NCI-H1417 treated with DMSO at 0.1 percent for 48 hours (cell line): ENCODE measurements at regions not wholly inside any gene's neighbourhood (a gene's known extent, or its start where the extent isn't known, plus 50 kb on each side); places are given as distances from the start of the nearest gene placed in this dataset.
A peak's percentile ranks its signal among the peaks of the same experiment; 100 is the strongest.
"Not testable (repeated sequence)": the region's sequence is repeated elsewhere in the genome, so short reads cannot be mapped to it uniquely, and the experiment has no call there.

Experiments used
- DNase-seq: peaks from one replicate; lab custom pipeline; 2025; lab: John Stamatoyannopoulos, UW

DNA sequence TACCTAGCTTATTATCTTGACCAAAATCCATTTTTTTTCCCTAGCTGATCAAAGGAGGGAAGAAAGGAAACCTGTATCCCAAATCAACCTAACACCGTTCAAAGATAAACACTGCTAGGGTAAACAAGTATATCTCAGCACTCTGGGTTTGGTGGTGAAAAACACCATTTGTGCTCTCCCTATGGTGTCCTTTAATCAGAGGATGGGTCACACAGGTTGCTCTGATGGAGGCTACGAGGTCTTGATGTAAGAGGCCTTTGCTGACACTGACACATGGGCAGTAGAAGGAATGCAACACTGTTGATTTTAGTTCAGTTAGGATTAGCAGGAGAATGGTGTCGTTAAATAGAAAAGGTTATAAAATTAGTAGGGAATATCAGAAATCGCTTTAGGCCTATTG is 179.3 kb downstream of the HDGFL1 start:
- no peak for DNase-seq

- DNase-seq: no peak
Measured at GRCh38 chr6:22749696-22750095, 180.3 kb downstream of the HDGFL1 start.

DNA sequence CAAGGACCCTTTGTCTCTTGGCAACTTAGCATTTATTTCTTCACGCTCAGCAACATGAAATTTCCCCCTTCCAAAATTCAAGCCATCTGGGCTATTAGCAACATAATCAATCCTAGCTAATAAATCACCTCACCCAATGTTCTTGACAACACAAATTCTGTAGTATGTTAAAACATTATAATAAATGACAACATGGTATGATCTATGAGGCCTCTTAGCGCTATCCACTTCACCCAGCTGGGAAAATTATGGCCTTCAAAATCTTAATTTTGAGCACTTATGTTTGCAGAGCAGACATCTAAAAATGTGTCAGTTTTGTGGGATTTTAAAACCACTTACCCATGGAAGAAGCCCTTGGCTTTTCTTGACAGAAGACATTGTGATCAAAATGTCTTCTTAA is 181.9 kb downstream of the HDGFL1 start:
- DNase-seq: peak; percentile 86

DNA sequence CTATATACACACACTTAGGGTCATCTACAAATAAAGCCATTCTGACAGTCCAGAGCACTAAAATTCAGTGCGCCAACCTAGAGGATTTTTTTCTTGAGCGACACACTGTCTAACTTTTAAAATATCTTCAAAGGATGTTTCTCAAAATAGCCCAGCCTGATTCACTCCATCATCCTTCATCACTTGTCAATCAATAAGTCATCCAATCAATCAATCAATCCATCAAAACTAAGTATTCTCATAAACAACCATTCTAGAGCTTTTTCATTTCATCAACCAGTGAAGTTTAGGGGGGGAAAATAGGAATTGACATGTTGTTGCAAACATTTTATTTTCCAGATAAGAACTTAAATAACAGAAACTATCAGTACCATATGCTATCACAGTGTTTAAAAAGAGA is 183.2 kb downstream of the HDGFL1 start:
- no peak for DNase-seq

- DNase-seq: no peak
Measured at GRCh38 chr6:22754061-22754460, 184.7 kb downstream of the HDGFL1 start.

- DNase-seq: no peak
Measured at GRCh38 chr6:22755605-22756004, 186.2 kb downstream of the HDGFL1 start.

- no peak for DNase-seq
Measured at GRCh38 chr6:22756365-22756764, 187.0 kb downstream of the HDGFL1 start.

DNA sequence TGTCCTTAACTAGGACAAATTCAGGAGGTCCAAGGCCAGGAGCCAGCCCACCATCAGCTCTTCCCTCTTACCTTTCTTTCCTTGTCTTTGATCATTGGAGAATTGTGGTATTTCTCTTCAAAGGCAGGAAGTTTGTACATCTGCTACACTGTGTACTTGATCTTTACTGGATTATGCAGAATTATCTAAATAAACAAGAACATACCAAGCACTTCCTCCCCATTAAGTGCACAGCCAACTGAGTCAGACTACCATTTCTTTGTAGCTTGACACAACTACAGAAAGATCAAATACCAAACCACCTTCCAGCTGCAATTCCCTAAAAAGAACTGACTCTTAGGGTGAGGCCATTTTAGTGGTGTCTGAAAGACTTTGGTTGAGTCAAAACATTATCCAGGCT is 195.1 kb downstream of the HDGFL1 start:
- DNase-seq: no peak

DNA sequence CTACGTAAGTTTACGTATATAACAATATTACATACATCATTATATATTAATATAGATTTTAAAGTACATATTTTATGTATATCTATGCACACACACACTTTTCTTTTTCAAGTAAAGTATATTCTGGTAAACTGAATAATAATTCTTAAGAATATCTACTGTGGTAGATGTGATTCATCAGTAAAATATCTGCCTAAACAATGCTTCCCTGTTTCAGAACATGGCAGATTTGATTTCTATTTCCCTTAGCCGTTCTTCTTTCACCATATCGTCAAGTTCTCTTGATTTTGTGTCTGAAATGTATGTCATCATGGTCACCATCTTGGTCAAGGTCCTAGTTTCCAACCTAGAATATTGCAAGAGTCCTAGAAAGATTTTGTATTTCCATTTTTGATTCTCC is 195.6 kb downstream of the HDGFL1 start:
- no peak for DNase-seq

GRCh38 chr6:22766979-22767378 is 197.6 kb downstream of the HDGFL1 start:
- DNase-seq: no peak

DNA sequence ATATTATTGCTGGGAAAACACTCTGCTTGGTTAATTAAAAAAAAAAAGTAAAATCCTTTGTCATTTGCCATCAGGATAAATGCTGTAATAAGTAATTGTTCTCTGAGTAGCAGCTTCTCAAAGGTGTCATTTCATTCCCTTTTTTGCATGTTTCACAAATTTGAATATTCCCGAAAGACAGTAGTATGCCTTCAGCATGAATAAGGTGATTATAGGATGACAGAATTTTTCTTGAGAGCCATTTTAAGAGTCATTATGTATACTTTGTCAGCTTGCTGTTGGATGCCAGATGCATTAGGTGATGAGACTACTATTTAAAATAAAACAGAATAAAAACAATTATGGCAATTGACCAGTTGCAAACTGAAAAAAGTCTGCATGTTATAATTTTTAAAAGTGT is 200.7 kb downstream of the HDGFL1 start:
- no peak for DNase-seq

DNA sequence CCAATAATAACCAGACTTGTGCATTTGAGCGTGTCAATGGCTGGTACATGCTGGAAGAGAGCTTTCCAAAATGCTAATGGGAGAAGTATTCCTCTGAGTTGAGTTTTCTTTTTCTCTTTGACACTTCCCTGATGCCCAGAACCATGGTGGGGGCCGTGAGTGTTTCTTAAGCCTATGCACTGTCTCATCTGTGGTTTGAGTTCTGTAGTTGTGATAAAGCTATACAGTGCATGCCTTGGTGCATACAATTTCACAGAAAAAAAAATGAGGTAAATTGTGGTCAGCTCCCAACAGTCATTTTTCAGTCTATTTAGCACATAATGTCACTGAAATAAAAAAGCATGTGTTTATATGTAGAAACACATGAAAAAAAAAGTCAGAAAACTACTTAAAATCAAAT is 204.8 kb downstream of the HDGFL1 start:
- no peak for DNase-seq

- DNase-seq: not testable (repeated sequence)
Measured at GRCh38 chr6:22778438-22778837, 209.1 kb downstream of the HDGFL1 start.

DNA sequence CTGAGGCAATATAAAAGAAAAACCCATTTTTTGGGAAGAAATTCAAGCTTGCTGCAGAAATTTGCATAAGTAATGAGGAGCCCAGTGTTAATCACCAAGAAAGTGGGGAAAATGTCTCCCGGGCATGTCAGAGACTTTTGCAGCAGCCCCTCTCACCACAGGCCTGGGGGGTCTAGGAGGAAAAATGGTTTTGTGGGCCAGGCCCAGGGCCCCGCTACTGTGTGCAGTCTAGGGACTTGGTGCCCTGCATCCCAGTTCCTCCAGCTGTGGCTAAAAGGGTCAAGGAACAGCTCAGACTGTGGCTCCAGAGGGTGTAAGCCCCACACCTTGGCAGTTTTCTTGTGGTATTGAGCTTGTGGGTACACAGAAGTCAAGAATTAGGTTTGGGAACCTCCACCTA is 209.7 kb downstream of the HDGFL1 start:
- DNase-seq: no peak

DNA sequence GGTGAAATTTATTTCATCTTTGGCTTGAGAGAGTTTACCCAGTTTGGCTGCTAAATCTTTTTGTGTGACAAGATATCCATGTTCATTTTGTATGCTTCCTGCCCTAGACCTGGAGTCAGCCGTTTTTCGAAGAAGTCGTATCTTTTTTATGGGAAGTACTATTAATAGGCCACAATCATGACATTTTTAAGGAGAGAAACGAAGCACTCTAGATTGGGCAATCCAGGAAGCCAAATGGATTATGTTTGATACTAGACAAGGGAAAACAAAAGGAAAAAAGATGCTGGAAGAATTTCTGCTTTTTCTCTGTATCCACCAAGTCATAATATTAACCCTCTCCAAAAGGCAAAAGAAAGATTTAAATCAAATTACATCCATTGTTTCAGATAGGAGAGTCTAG is 214.6 kb downstream of the HDGFL1 start:
- no peak for DNase-seq

DNA sequence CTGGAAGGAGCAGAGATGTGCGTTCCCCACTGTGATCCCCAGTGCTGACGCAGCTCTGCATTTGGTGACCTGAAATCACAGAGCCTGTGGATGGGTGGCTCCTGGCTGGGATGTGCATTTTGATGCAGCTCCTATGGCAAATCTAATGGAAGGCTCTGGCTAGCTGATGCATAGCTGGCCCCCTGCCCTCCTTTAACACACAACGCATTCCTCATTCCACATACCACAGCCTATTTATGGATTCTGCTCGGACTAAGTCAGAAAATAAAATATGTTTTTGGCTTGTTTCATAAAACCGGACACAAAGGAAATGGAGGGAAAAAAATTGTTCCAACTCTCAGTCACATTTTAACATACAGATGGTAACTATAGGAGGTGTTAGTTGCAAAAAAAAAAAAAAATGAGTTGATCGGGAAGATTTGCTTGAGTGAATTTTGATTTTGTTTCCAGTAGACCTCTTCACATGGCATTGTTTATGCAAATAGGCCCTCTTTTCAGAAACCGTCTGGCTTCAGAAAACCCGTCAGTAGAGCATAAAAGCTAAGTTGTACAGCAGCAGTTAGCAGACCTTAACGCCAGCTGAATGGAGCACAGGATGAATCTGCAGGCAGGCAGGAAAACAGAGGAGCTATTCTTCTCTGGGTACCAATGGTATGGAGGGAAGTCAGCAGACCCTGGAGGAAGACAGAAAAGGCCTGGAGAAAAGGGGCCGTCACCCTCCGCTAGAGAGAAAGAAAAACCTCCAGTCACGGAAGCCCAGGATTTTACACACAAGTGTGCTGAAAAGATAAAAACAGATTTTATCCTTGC is 215.4 kb downstream of the HDGFL1 start:
- no peak for DNase-seq

DNA sequence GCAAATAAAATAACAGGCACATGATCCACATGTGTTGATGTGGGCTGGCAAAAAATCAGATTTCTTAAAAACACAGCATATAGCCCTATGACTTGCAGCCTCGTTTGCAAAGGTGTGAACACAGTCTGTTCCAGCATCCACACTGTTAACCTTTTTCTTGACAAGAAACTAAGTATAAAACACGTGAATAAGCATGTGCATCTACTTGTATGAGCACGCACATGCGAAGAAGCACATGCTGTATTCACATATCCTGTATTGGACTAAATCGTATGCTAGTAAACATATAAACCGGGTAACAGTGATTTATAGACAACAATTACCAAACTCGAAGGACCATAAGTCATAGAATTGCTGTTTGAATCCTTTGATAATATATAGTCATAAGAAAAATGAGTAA is 218.7 kb downstream of the HDGFL1 start:
- DNase-seq: no peak

DNA sequence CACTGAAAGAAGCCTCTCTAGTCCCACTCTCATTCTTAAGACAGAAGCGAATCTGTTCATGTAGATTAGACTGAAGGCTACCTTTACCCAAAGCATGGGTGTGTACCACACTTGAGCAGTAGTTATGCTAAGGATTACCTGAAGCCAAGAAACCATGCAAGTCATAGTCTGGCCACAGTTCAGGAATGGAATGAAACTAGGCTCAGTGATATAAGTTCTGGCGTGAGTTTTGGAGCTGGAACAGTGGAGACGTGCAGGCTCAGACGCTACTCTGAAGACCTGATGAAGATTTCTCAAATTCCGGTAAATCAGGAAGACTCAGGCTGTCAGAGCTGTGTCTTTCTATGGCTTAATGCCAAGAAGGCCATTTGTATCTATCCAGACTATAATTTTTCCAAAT is 219.9 kb downstream of the HDGFL1 start:
- no peak for DNase-seq

- DNase-seq: no peak
Measured at GRCh38 chr6:22794844-22795243, 225.5 kb downstream of the HDGFL1 start.

DNA sequence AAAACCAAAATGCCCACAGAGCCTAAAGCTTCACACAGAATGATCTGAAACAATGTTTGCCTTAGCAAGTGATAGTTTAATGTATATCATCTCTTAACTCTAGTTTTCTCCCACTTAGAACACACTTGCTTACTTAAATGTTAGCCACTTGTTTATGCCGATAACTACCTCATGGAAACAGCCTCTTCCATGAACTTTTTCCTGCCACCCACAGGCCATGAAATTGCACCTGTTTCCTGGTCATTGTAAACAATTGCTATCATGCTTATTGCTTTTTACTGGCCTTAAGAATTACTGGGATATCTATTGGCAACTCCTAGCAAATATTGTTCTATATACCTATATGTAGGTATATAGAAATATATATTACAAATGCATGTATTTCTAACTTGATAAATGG is 231.1 kb downstream of the HDGFL1 start:
- DNase-seq: no peak

DNA sequence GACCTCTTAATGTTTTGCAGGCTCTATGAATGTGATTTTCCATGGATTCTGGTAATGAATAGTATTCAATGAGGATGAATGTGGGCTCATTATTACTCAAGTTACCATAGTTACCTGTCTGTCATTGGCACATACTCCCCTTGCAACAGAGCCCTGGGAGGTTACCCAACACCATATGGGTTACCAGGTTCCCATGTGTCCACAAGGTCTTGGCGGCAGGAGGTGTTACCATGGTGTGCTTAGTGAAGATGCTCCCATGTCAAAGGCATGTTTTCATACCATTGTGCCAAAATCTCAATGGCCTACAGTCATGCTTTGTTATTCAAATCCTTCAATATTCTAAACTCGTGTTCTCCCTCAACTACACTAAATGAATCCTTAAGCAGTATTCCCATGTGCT is 232.5 kb downstream of the HDGFL1 start:
- no peak for DNase-seq

GRCh38 chr6:22804620-22805261 is 235.4 kb downstream of the HDGFL1 start:
- no peak for DNase-seq

GRCh38 chr6:22807261-22807660 is 237.9 kb downstream of the HDGFL1 start:
- DNase-seq: no peak

DNA sequence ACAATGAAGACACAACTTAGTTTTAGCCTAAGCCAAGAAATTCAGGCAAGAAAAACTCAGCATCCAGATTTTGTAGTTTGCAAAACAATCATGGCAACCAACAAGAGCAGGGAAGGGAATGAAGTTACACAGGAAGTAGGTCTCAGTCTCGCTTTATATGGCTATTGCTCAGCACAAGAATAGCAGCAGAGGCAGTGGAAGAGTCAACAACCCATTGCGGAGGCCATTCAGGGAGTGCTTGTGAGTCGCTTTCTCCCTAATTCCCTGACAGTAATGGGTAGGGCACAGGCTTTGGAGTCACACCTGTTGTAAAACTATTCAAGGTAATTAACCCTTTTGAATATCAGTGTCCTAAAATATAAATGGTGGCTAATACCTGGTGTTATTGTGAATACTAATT is 238.5 kb downstream of the HDGFL1 start:
- no peak for DNase-seq
